ENCODE measurements at regions not wholly inside any gene's neighbourhood (a gene's known extent, or its start where the extent isn't known, plus 50 kb on each side); places are given as distances from the start of the nearest gene placed in this dataset.

DNA sequence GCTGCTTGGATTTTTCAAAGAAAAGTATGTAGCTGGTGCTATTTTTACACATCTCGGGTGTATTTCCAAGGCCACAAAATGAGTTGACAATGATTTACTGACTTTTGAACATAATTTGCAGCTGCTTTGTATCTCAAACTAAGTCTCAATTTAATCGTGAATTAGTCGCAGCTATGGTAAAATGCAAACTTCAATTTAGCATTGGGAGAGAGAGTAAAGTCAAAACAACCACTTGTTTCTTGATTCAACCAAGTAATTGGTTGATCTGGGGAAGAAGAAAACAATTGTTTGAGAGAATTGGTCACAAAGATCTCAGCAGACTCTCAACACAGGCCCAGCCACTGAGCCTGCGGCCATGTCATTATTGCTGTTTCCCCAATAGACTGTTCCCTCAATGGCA, 75.0 kb upstream of the DYRK2 start:
- H3K27me3 ChIP-seq, result no peaks in the 10 kb centered on the region
- H3K4me1 ChIP-seq, result no peaks in the 10 kb centered on the region
- no peak overlapping the region for H3K4me3 ChIP-seq
- no peak for TF ChIP-seq POLR2AphosphoS5 (IDR thresholded peaks at IDR 0.05; ENCODE audit: insufficient read depth in 1 of 2, low read depth in 1 of 2)
- TF ChIP-seq CTCF (IDR thresholded peaks at IDR 0.05), result no peak
- TF ChIP-seq POLR2A (IDR thresholded peaks at IDR 0.05), result no peak
- H3K27ac ChIP-seq, result no peak overlapping the region
- intact Hi-C loops (cut with DNase I), result no loop called here
- DNase-seq (ENCODE audit: extremely low spot score in 2 of 2), result no peak
- H3K9me3 ChIP-seq, result no peaks in the 10 kb centered on the region
- no peaks in the 10 kb centered on the region for H3K36me3 ChIP-seq

DNA sequence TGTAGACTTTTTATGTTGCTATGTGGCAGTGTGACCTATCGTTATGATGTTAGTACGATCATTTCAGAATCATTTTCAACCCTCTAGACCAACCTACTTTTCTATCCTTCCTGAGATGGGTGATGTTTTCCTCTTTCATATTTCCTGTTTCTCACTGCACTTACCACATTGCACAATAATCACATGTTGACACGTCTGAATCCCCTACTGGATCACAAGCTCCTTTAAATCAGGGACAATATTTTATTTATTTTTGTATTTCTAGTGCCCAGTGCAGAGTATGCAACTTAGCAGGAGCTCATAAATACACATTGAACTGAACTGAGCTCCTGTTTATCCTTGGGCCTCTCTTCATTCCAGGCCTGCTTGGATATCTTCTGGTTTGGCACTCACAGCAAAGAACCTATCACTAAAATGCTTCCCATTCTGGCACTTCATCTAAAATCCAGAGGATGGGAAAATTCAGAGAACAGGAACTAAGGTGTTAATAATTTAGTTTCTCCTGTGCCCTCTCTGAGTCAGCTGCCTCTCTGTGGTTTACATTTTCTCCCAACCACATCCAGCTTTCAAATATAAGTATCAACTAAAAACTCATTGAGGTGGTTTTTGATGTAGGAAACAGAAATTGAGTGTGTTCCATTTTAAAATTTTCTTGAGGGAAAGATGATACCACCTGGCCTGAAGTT, 69.4 kb upstream of the DYRK2 start:
- DNase-seq (ENCODE audit: extremely low spot score in 2 of 2), result no peak
- H3K27ac ChIP-seq, result no peak overlapping the region
- no peaks in the 10 kb centered on the region for H3K27me3 ChIP-seq
- H3K4me3 ChIP-seq, result no peak overlapping the region
- no peaks in the 10 kb centered on the region for H3K9me3 ChIP-seq
- intact Hi-C loops (cut with DNase I), result no loop called here
- peaks cover 9% of the 10 kb centered on the region for H3K4me1 ChIP-seq
- no peaks in the 10 kb centered on the region for H3K36me3 ChIP-seq
- TF ChIP-seq CTCF (IDR thresholded peaks at IDR 0.05), result no peak
- no peak for TF ChIP-seq POLR2A (IDR thresholded peaks at IDR 0.05)
- no peak for TF ChIP-seq POLR2AphosphoS5 (IDR thresholded peaks at IDR 0.05; ENCODE audit: insufficient read depth in 1 of 2, low read depth in 1 of 2)

DNA sequence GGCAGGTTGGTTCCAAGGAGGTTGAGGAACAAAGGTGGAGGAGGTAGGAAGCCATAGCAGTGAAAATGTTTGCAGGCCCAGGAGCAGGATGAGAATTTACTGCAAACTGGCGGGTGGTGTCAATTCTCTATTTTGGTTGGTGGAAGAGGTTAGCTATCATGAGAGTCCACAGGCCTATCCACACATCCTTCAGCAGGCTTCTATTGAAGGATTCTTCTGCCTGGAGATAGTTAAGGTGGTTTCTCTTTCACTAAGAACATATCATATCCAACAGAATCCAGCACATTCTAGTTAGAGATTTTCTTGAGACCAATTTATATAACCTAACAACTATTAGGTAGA, 68.9 kb upstream of the DYRK2 start:
- DNase-seq (ENCODE audit: extremely low spot score in 2 of 2), result no peak
- no peaks in the 10 kb centered on the region for H3K9me3 ChIP-seq
- no peaks in the 10 kb centered on the region for H3K27me3 ChIP-seq
- H3K4me3 ChIP-seq, result no peak overlapping the region
- intact Hi-C loops (cut with DNase I), result no loop called here
- H3K27ac ChIP-seq, result no peak overlapping the region
- TF ChIP-seq POLR2A (IDR thresholded peaks at IDR 0.05) (no peak), CTCF (IDR thresholded peaks at IDR 0.05) (no peak), POLR2AphosphoS5 (IDR thresholded peaks at IDR 0.05; ENCODE audit: insufficient read depth in 1 of 2, low read depth in 1 of 2) (no peak)
- H3K4me1 ChIP-seq, result peaks cover 9% of the 10 kb centered on the region
- no peaks in the 10 kb centered on the region for H3K36me3 ChIP-seq

DNA sequence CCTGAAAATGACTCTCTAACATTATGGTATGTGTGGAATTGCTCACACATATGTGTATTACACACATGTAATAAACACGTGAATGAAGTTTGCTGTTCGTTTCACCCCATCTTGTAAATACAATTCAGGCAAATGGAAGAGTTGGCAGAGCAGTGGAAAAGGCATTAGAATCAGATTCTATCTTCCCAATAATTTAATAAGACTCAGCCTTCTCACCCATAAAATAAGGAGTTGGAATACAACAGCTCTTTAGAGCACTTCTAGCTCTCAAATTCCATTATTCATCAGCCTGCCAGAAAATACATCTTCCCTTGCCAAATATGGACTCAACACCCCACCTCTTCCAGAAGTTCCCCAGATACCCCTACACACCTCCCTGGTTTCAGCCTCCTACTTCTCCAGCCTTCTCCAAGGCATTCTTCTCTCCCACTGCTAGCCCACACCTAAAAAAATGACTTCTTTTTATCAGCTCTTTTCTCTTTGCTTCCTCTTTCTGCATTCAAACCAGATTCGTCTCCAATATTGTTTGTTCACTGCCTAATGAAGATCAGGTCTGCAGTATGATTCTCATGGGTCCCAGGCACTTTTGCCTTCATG, 66.2 kb upstream of the DYRK2 start:
- Histone ChIP-seq H3K27me3 (no peaks in the 10 kb centered on the region), H3K4me1 (peaks cover 9% of the 10 kb centered on the region)

More for the DNA sequence above, 66.2 kb upstream of the DYRK2 start:
- no peak for DNase-seq (ENCODE audit: extremely low spot score in 2 of 2)
- intact Hi-C loops (cut with DNase I), result no loop called here
- no peak overlapping the region for H3K4me3 ChIP-seq
- TF ChIP-seq POLR2A (IDR thresholded peaks at IDR 0.05) (no peak), CTCF (IDR thresholded peaks at IDR 0.05) (no peak), POLR2AphosphoS5 (IDR thresholded peaks at IDR 0.05; ENCODE audit: insufficient read depth in 1 of 2, low read depth in 1 of 2) (no peak)
- H3K27ac ChIP-seq, result no peak overlapping the region
- H3K9me3 ChIP-seq, result no peaks in the 10 kb centered on the region
- H3K36me3 ChIP-seq, result no peaks in the 10 kb centered on the region
